Astrocyte of the cerebellum (primary cell): ENCODE measurements at regions not wholly inside any gene's neighbourhood (a gene's known extent, or its start where the extent isn't known, plus 50 kb on each side); places are given as distances from the start of the nearest gene placed in this dataset.

Experiments used
- DNase-seq: peaks from one replicate; pipeline ENCODE4 v3.0.0-alpha.2; 2011; ENCODE audit warnings: low read depth
- H3K4me3 ChIP-seq: 2 replicates; pipeline ENCODE4 v1.5.1; 2011; ENCODE audit warnings: mild to moderate bottlenecking, low read depth, low read length, moderate library complexity
- in situ Hi-C: cut with HindIII; loops from 2 replicates; pipeline ENCODE4 v1.10.0; 2017; ENCODE audit warnings: low sequenced_read_pairs
- TF ChIP-seq, protein P1 (sequence below): IDR thresholded peaks from 2 replicates; pipeline ENCODE4 v1.5.1; 2012; ENCODE audit warnings: low read length, low read depth, moderate library complexity, mild to moderate bottlenecking; ENCODE audit errors: missing control alignments

DNA sequence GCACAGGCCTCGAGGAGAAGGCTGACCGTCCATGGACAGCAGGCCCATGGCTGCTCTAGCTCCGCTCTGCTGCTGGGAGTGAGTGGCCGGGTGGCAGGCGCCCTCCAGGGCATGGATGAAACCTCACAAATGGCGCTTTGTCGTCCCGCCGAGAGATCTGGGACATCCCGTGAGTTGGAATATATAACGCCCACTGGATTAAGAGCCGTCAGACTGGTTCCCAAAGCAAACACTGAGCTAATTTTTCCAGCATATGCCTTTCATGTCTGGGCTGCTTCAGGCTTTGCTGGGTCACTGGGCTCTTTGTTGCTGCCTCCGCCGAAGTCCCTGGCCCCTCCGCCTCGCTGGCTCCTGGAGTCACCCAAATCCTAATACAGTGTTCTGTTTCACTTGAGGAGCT, 266.3 kb downstream of the FOXL1 start:
- TF ChIP-seq, protein P1, sequence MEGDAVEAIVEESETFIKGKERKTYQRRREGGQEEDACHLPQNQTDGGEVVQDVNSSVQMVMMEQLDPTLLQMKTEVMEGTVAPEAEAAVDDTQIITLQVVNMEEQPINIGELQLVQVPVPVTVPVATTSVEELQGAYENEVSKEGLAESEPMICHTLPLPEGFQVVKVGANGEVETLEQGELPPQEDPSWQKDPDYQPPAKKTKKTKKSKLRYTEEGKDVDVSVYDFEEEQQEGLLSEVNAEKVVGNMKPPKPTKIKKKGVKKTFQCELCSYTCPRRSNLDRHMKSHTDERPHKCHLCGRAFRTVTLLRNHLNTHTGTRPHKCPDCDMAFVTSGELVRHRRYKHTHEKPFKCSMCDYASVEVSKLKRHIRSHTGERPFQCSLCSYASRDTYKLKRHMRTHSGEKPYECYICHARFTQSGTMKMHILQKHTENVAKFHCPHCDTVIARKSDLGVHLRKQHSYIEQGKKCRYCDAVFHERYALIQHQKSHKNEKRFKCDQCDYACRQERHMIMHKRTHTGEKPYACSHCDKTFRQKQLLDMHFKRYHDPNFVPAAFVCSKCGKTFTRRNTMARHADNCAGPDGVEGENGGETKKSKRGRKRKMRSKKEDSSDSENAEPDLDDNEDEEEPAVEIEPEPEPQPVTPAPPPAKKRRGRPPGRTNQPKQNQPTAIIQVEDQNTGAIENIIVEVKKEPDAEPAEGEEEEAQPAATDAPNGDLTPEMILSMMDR = no peak
- in situ Hi-C loops = no loop called here

DNA sequence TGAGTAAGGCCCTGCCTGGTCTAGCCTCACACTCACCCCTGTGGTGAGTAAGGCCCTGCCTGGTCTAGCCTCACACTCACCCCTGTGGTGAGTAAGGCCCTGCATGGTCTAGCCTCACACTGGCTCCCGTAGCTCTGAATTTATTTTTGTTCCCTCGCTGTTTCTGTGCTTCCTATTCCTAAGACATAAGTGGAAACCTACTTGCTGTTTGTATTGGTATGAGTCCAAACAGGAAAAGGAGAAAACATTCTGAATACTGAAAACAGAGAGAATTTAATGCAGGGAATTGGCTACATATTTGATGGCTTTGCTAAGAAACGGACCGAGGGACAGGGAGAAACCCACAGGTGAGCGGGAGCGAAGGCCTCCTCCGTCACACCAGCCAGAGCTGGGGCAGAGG, 267.8 kb downstream of the FOXL1 start:
- in situ Hi-C loops = no loop called here
- TF ChIP-seq, protein P1 = no peak
- H3K4me3 ChIP-seq = no peak overlapping the region
- DNase-seq = no peak

More for the DNA sequence above, 266.3 kb downstream of the FOXL1 start:
- H3K4me3 ChIP-seq = no peak overlapping the region
- no peak for DNase-seq

DNA sequence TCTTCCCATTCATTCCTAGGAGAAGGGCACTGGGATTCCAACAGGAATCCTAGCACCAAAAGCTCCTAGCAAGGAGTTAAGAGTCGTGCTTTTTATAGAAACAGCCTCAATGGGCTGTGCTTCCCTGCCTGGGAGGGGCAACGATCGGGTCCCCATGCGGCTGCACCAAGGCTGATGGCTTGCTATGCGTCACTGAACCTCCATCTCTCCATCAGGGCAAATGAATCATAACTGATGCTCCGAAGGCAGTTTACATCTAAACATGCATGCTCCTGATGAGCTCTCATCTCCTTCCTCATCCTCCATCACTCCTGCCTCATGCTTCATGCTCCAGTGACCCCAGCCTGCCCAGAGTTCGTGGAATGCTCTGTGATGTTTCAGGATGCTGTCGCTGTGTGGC, 270.5 kb downstream of the FOXL1 start:
- TF ChIP-seq, protein P1 = no peak
- in situ Hi-C loops = no loop called here
- no peak for DNase-seq
- no peak overlapping the region for H3K4me3 ChIP-seq

DNA sequence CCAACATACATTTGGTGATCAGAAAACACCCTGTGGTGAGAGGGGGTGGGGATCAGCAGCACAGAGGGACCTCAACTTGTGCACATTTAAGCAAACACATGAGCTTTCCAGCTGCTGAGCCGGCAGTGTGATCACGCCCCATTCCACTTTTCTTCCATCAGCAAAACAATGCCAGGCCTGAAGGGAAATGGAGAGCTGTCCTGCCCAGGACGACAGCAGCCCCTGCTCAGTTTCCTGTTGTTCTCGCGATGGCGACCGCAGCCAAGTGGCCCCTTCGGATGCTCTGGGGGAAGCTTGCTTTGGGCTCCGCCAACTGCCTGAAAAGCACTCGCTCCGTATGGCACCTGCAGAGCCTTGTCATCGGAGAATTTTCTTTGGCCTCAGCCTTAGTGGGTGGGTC, 272.3 kb downstream of the FOXL1 start:
- in situ Hi-C loops = loop anchor here (5.0 kb wide), 1 partner anchor 102 kb away; no protein-coding TSS in a partner anchor
- no peak for DNase-seq
- TF ChIP-seq, protein P1 = no peak
- no peak overlapping the region for H3K4me3 ChIP-seq

DNA sequence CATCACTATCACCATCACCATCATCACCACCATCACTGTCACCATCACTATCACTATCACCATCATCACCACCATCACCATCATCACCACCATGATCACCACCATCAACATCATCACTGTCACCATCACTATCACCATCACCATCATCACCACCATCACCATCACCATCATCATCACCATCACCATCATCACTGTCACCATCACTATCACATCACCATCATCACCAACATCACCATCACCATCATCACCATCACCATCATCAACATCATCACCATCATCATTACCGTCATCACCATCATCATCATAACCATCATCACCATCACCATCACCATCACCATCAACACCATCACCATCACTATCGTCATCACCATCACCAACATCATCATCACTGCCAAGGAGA, 273.8 kb downstream of the FOXL1 start:
- TF ChIP-seq, protein P1 = no peak
- H3K4me3 ChIP-seq = no peak overlapping the region
- DNase-seq = no peak
- in situ Hi-C loops = loop anchor here (5.0 kb wide), 1 partner anchor 100 kb away; no protein-coding TSS in a partner anchor

DNA sequence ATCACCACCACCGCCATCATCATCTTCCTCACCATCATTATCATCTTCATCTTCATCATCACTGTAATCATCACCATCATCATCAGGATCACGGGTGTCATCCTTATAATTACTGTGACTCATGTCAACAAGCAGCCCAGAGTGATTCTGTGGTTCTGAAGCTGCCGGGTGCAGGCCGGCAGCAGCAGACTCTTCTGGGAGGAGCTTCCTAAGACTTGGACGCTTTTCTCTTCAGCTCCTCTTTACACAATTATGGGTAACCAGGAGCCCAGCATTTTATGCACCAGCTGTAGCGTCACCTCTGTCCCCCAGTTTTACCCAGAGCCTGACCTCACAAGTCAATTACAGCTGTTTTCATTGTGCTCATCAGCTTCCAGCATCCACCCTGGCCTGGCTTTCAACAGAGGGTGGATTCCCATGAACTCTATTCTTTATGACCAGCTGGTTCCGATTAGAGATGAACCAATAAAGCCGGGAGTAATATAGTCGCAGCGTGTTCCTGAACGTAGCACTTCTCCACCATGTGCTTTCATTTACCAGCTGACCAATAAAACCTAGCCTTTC, 275.8 kb downstream of the FOXL1 start:
- in situ Hi-C loops = loop anchor here (5.0 kb wide), 1 partner anchor 98 kb away; no protein-coding TSS in a partner anchor
- TF ChIP-seq, protein P1 = no peak
- no peak overlapping the region for H3K4me3 ChIP-seq
- DNase-seq = no peak
